Chondrocyte (in vitro differentiated cells): ENCODE measurements at regions not wholly inside any gene's neighbourhood (a gene's known extent, or its start where the extent isn't known, plus 50 kb on each side); places are given as distances from the start of the nearest gene placed in this dataset.

Experiments
- DNase-seq: peaks from one replicate; pipeline ENCODE4 v3.0.0; 2021; ENCODE audit warnings: mixed read lengths, low spot score
- H3K27ac Mint-ChIP-seq: one replicate; pipeline ENCODE4 v1.8.0; 2021; ENCODE audit warnings: mild to moderate bottlenecking, moderate library complexity, mixed read lengths; ENCODE audit not compliant: unreplicated experiment
- H3K27me3 Mint-ChIP-seq: 2 replicates; pipeline ENCODE4 v1.8.0; 2021; ENCODE audit warnings: low read depth, mixed read lengths
- H3K36me3 Mint-ChIP-seq: 2 replicates; pipeline ENCODE4 v1.8.0; 2021; ENCODE audit warnings: low read depth, mixed read lengths
- H3K4me1 Mint-ChIP-seq: 2 replicates; pipeline ENCODE4 v1.8.0; 2021; ENCODE audit warnings: low read depth, mild to moderate bottlenecking, mixed read lengths
- H3K4me3 Mint-ChIP-seq: one replicate; pipeline ENCODE4 v1.8.0; 2021; ENCODE audit warnings: mild to moderate bottlenecking, moderate library complexity, mixed read lengths; ENCODE audit not compliant: unreplicated experiment
- H3K9me3 Mint-ChIP-seq: 2 replicates; pipeline ENCODE4 v1.8.0; 2021; ENCODE audit warnings: low read depth, mixed read lengths
- TF ChIP-seq, protein P1 (sequence below): fragments of 200-600 bp; sonication (generic); IDR thresholded peaks from 2 replicates; pipeline ENCODE4 v1.5.0; 2021; ENCODE audit warnings: antibody characterized with exemption, mild to moderate bottlenecking, moderate library complexity

DNA sequence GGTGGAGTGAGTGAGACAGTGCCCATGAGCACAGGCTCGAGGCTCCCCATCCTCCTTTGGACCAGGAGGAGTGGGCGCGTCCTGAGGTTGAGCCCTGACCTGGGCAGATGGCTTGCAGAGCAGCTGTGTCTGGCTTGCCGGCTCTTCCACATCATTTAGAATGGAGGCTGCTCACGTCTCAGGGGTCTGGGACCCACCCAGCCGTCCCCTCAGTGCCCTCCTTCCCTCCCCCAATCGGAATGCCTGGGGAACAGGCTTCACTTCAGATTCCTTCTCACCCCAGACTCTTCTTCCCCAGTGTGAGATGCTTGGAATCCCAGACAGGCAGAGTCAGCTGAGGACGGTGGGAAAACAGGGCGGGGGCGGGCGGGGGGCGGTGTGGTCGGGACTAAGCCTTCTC is 968.6 kb upstream of the ZNF722 start:
- Mint-ChIP-seq H3K27me3 (no peaks in the 10 kb centered on the region), H3K36me3 (peaks cover 2% of the 10 kb centered on the region)
- peak; percentile 69 for DNase-seq

DNA sequence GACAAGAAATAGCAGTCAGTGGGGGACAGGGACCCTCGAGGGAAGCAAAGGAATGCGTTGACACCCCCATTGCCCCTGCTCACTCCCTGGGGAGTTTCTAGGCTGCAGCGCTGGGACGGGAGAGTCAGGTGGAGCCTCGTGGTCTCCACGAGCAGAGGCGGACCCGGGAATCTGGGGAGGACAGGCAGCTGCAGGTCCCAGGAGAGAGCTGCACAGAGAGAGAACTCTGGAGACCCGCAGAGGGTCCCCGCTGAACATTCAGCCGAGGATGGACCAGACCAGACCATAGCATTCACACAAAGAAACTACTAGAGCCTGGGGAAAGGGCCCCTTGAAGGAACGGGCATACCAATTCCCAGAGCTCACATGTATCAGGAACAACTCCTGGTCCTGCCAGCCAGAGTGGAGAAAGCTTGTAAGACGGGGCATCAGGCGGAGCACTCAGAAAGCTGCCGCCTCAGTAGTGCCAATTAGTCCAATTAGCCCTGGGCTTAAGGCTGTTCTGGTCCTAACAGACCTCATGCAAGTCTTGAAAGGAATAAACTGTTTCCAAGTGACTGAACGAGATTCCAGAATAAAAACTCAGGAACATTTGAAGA is 966.7 kb upstream of the ZNF722 start:
- peaks cover 78% of the 10 kb centered on the region for H3K9me3 Mint-ChIP-seq
- no peaks in the 10 kb centered on the region for H3K27me3 Mint-ChIP-seq

More for the DNA sequence above, 968.6 kb upstream of the ZNF722 start:
- Mint-ChIP-seq H3K4me3 (no peak overlapping the region), H3K9me3 (peaks cover 80% of the 10 kb centered on the region), H3K4me1 (no peaks in the 10 kb centered on the region), H3K27ac (no peak overlapping the region)
- TF ChIP-seq, protein P1, sequence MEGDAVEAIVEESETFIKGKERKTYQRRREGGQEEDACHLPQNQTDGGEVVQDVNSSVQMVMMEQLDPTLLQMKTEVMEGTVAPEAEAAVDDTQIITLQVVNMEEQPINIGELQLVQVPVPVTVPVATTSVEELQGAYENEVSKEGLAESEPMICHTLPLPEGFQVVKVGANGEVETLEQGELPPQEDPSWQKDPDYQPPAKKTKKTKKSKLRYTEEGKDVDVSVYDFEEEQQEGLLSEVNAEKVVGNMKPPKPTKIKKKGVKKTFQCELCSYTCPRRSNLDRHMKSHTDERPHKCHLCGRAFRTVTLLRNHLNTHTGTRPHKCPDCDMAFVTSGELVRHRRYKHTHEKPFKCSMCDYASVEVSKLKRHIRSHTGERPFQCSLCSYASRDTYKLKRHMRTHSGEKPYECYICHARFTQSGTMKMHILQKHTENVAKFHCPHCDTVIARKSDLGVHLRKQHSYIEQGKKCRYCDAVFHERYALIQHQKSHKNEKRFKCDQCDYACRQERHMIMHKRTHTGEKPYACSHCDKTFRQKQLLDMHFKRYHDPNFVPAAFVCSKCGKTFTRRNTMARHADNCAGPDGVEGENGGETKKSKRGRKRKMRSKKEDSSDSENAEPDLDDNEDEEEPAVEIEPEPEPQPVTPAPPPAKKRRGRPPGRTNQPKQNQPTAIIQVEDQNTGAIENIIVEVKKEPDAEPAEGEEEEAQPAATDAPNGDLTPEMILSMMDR, result no peak

DNA sequence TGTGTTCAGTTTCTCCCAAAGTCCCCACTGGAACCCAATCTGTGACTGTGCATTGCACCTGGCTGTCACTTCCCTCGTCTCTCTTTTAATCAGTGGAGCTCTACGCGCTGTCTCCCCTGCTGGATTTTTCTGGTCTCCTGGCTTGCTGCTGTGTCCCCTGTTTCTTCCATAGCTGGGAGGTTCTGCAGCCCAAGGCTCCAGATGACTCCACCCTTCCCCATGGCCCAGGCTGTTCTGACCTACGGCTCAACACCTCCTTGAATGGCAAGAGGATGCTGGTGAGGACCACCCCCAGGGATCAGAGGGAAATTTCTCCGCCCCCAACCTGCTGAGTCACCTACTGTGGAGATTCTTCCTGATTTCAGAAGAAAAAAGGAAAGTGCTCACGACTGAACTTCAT is 961.4 kb upstream of the ZNF722 start:
- Mint-ChIP-seq H3K4me3 (no peak overlapping the region), H3K9me3 (peaks cover 76% of the 10 kb centered on the region), H3K4me1 (no peaks in the 10 kb centered on the region), H3K27ac (no peak overlapping the region), H3K27me3 (no peaks in the 10 kb centered on the region), H3K36me3 (peaks cover 3% of the 10 kb centered on the region)
- peak; percentile 59 for DNase-seq
- TF ChIP-seq, protein P1, result no peak

More for the DNA sequence above, 966.7 kb upstream of the ZNF722 start:
- TF ChIP-seq, protein P1, result no peak
- Mint-ChIP-seq H3K27ac (no peak overlapping the region), H3K4me1 (no peaks in the 10 kb centered on the region), H3K4me3 (no peak overlapping the region), H3K36me3 (peaks cover 3% of the 10 kb centered on the region)
- peak; percentile 88 for DNase-seq

DNA sequence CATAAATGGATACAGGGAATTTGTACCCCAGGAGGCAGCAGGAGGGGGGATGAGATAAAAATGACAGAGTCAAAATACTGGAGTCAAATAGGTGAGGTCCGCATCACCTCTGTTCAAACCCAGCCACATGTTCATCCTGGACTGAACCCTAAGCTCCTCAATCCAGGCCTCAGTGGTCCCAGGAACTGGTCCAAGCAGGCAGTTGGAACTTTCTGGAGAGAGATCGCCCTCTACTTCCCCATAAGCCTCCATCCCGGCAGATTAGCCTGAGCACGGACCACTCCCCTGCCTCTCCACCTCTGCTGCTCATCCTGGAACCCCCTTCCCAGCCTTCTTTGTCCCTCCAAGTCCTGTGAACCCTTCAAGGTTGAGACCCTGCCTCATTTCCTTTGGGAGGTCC is 959.7 kb upstream of the ZNF722 start:
- no peak overlapping the region for H3K4me3 Mint-ChIP-seq
- TF ChIP-seq, protein P1, result no peak
- H3K27ac Mint-ChIP-seq, result no peak overlapping the region
- peaks cover 3% of the 10 kb centered on the region for H3K36me3 Mint-ChIP-seq
- H3K4me1 Mint-ChIP-seq, result no peaks in the 10 kb centered on the region
- no peaks in the 10 kb centered on the region for H3K27me3 Mint-ChIP-seq
- peak; percentile 61 for DNase-seq
- H3K9me3 Mint-ChIP-seq, result peaks cover 78% of the 10 kb centered on the region

DNA sequence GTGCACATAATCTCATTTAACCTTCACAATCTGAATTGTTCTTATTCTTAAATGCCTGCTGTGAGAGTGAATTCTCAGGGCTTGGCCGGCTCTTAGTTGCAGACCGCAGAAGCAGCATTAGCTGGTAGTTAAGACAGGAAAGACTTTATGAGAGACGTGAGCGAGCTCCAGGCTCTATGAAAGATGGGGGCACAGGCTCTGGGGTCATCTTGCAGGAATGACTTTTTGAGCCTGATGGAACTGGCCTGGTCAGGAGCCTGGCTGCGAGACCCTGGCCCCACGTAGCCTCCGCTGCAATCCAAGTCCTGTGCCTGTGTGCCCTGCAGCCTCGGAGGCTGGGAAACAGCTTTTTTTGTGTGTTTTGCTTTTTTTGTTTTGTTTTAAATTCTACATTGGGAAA is 958.8 kb upstream of the ZNF722 start:
- Mint-ChIP-seq H3K27me3 (no peaks in the 10 kb centered on the region), H3K27ac (no peak overlapping the region), H3K9me3 (peaks cover 72% of the 10 kb centered on the region), H3K4me3 (no peak overlapping the region), H3K4me1 (no peaks in the 10 kb centered on the region), H3K36me3 (peaks cover 3% of the 10 kb centered on the region)
- peak; percentile 47 for DNase-seq
- TF ChIP-seq, protein P1, result no peak
